HL-60 (cell line): ENCODE measurements at regions not wholly inside any gene's neighbourhood (a gene's known extent, or its start where the extent isn't known, plus 50 kb on each side); places are given as distances from the start of the nearest gene placed in this dataset.

Experiments
- GABPA ChIP-seq: IDR thresholded peaks from 2 replicates; pipeline ENCODE4 v1.6.1; 2012; ENCODE audit warnings: low read depth
- POLR2AphosphoS5 ChIP-seq: IDR thresholded peaks from 2 replicates; pipeline ENCODE4 v1.6.1; 2012; ENCODE audit warnings: low read depth
- SPI1 ChIP-seq: IDR thresholded peaks from 2 replicates; pipeline ENCODE4 v1.6.1; 2012; ENCODE audit warnings: low read depth, mild to moderate bottlenecking, borderline replicate concordance
- TF ChIP-seq, protein P1 (sequence below): IDR thresholded peaks from one replicate; pipeline ENCODE4 v1.5.1; 2011; ENCODE audit warnings: low read length, control low read depth, inconsistent platforms; ENCODE audit not compliant: insufficient read depth
- TF ChIP-seq, protein P2 (sequence below): IDR thresholded peaks from 2 replicates; pipeline ENCODE4 v1.6.1; 2012; ENCODE audit warnings: low read depth; ENCODE audit not compliant: insufficient replicate concordance

DNA sequence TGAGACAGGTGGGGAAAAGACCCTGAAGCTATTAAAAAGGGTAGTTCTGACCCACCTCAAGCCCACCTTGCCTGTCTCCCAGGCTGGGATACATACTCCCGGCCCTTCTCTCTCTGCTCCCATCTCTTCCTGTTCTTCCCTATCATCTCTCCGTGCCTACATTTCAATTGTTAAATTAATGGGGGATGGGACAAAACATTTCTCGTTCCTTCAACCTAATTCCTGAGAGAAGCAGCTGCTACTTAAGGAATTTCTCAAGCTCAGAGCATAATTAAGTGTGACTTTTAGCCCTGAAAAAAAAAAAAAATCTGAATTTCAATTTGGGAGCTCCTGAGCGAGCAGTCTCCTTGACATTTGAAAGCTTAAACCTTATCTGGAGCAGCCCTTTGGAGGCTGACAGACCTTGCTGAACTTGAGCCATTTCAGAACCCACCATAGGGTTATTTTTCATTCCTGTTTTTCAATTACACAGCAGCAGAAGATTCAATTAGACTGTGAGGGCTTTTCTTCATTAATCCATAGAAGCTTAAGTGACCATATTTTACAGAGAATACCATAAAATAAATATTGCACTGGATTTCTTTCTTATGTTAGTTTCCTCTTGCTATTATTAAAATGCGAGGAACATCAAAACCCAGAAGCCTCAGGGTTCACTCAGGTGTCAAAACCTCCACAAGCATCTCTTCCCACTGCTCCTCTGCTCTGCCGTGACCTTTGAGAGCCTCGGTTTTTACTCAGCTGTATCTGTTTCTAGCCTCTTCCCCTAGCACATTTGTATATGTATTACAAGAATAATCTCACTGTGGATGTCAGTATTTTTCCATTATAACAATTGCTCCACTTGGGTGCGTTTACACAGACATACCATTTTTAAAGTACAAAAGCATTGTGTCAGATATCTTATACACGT is 125.7 kb downstream of the B3GNT2 start:
- TF ChIP-seq, protein P1, sequence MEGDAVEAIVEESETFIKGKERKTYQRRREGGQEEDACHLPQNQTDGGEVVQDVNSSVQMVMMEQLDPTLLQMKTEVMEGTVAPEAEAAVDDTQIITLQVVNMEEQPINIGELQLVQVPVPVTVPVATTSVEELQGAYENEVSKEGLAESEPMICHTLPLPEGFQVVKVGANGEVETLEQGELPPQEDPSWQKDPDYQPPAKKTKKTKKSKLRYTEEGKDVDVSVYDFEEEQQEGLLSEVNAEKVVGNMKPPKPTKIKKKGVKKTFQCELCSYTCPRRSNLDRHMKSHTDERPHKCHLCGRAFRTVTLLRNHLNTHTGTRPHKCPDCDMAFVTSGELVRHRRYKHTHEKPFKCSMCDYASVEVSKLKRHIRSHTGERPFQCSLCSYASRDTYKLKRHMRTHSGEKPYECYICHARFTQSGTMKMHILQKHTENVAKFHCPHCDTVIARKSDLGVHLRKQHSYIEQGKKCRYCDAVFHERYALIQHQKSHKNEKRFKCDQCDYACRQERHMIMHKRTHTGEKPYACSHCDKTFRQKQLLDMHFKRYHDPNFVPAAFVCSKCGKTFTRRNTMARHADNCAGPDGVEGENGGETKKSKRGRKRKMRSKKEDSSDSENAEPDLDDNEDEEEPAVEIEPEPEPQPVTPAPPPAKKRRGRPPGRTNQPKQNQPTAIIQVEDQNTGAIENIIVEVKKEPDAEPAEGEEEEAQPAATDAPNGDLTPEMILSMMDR, result no peak
- TF ChIP-seq, protein P2, sequence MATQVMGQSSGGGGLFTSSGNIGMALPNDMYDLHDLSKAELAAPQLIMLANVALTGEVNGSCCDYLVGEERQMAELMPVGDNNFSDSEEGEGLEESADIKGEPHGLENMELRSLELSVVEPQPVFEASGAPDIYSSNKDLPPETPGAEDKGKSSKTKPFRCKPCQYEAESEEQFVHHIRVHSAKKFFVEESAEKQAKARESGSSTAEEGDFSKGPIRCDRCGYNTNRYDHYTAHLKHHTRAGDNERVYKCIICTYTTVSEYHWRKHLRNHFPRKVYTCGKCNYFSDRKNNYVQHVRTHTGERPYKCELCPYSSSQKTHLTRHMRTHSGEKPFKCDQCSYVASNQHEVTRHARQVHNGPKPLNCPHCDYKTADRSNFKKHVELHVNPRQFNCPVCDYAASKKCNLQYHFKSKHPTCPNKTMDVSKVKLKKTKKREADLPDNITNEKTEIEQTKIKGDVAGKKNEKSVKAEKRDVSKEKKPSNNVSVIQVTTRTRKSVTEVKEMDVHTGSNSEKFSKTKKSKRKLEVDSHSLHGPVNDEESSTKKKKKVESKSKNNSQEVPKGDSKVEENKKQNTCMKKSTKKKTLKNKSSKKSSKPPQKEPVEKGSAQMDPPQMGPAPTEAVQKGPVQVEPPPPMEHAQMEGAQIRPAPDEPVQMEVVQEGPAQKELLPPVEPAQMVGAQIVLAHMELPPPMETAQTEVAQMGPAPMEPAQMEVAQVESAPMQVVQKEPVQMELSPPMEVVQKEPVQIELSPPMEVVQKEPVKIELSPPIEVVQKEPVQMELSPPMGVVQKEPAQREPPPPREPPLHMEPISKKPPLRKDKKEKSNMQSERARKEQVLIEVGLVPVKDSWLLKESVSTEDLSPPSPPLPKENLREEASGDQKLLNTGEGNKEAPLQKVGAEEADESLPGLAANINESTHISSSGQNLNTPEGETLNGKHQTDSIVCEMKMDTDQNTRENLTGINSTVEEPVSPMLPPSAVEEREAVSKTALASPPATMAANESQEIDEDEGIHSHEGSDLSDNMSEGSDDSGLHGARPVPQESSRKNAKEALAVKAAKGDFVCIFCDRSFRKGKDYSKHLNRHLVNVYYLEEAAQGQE, result no peak
- TF ChIP-seq POLR2AphosphoS5 (no peak), GABPA (no peak), SPI1 (no peak)
